ENCODE measurements at regions not wholly inside any gene's neighbourhood (a gene's known extent, or its start where the extent isn't known, plus 50 kb on each side); places are given as distances from the start of the nearest gene placed in this dataset.

DNA sequence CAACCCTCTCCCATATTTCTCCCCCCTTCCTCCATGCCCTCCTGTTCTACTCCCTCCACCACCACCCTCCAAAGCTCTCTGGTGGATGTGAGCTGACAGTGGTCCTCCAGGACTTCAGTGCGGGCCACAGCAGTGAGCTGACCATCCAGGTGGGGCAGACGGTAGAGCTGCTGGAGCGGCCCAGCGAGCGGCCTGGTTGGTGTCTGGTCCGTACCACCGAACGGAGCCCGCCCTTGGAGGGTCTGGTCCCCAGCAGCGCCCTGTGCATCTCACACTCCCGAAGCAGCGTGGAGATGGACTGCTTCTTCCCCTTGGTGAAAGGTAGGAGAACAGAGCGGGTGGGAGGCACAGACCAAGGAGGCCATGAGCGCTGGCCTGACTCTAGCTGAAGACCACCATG, 167.5 kb upstream of the UMPS start:
- no peak for DNase-seq

- DNase-seq = no peak
Measured at GRCh38 chr3:124563376-124563775, 166.9 kb upstream of the UMPS start.

DNA sequence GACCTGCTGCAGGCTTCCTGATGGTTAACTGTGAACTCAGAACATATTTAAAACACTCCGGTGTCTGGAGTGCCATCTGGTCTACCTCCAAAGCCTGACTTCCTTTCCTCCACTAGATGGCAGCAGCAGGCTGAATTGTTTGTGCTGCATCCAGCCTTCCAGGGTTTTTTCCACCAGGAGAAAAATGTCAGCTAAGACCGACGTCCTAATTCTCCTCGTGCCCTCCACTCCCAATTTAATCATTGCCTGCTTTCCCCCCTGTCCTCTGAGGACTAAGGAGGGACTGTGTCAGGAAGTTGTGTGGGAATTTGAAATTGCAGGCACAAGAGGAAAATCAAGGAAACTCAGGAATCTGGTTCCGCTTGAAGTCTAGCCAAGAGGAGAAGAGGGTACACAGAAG, 165.2 kb upstream of the UMPS start:
- DNase-seq = peak; percentile 79

GRCh38 chr3:124565551-124565950, 164.7 kb upstream of the UMPS start:
- no peak for DNase-seq

- DNase-seq = no peak
Measured at GRCh38 chr3:124566701-124567100, 163.6 kb upstream of the UMPS start.

DNA sequence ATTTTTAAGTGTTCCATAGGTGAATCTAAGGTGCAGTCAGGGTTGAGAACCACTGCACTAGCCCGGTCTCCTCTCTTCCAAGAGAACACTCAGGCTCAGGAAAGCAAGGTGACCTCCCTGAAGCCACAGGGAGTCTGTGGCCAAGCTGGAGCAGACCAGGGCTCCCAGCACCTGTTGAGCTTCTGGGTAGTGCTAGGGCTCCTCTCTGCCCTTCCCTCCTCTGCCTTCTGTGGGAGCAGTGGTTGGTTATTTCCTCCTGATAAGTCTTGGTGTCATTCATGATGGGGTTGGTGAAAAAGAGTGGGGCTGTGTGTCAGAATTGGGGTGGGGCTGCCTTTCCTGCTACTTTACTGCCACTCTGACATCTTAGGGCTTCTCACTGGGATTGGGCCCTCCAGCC, 163.1 kb upstream of the UMPS start:
- no peak for DNase-seq

DNA sequence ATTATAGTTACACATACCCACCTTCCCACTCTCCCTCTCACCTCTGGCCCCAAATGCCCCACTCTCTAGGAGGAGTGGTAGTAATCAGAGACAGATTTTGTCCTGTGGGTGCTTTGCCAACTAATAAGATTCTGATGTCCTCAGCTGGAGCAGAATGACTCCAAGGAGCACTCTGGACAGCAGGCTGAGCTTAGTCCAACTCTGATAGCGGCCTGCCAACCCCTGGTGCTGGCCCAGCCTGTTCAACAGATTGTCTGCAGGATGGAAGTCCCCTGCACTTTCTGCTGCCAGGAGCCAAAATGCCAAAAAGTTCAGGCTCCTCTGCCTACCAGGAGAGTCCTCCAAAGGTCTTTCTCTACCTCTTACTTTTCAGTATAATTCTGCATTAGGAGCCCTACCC, 160.5 kb upstream of the UMPS start:
- DNase-seq = no peak

GRCh38 chr3:124570232-124570631, 160.0 kb upstream of the UMPS start:
- DNase-seq = no peak

DNA sequence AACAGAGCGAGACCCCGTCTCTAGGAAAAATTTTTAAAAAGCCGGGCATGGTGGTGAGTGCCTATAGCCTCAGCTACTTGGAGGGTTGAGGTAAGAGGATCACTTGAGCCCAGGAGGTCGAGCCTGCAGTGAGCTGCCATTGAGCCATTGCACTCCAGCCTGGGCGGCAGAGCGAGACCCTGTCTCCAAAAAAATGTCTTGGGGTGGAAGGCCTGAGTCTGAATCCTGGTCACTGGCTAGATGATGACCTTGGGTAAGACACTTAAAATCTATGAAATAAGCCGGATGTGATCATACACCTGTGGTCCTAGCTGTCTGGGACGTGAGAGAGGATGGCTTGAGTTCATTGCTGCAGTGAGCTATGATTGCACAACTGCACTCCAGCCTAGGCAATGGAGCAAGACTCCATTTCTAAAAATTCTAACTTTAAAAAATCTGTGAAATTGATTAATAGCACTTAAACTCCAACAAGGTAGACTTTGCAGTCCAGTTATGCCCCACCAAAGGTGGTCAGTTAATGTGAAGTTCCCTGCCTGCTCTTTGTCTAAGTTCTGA, 157.3 kb upstream of the UMPS start:
- DNase-seq = no peak

- DNase-seq = no peak
Measured at GRCh38 chr3:124574012-124574411, 156.2 kb upstream of the UMPS start.

GRCh38 chr3:124576565-124577493, 153.4 kb upstream of the UMPS start:
- DNase-seq = no peak

DNA sequence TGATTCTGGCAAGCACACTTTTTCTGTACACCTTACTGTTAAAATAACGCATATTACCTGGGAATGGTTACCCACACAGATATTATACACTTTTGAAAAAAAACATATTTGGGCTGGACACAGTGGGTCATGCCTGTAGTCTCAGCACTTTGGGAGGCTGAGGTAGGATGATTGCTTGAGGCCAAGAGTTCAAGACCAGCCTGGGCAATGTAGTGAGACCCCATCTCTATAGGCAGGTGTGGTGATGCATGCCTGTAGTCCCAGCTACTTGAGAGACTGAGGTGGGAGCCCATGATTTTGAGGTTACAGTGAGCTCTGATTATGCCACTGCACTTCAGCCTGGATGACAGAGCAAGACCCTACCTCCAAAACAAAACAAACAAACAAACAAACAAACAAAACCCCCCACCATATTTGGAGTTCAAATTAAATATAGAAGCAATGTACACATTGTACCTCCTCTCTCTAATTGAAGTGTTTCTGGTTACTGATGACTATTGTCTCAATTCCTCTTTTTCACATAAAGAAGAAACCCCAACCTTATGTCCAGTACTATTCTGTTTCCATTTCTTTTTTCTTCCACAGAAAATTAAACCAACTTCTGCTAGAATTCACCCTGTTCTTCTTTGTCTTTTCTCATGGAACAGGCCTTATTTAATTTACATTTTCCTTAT, 152.6 kb upstream of the UMPS start:
- DNase-seq = no peak

- no peak for DNase-seq
Measured at GRCh38 chr3:124579641-124580040, 150.6 kb upstream of the UMPS start.

DNA sequence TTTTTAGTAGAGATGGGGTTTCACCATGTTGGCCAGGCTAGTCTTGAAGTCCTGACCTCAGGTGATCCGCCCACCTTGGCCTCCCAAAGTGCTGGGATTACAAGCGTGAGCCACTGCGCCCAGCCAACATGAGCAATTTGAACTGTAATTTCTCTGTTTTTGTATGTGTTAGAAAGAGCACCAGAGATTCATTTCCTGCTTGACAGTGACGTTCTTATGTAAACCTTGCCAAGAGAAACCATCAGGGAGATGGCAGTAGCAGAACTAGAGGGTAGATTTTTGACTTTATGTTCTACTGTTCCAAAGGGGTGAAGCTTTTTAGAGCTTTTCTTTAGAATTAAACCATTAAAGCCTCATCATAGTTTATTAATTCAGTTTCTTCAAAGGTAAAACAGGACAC, 148.1 kb upstream of the UMPS start:
- DNase-seq = no peak

GRCh38 chr3:124582621-124583395, 147.4 kb upstream of the UMPS start:
- DNase-seq = no peak

DNA sequence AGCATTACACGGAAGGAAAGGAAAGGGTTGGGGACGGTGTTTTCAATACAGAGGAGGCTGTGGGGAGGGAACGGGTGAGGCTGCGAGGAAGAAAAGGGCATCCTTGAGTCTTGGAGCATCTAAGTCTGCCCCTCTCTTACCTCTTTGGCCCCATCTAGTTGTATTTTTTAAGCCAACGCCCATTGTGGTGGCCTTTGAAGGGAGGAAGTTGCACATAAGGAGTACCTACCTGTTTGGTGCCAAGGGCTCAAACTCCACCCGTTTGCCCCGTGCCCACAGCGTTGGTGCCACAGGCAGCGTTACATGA, 146.1 kb upstream of the UMPS start:
- DNase-seq = no peak

DNA sequence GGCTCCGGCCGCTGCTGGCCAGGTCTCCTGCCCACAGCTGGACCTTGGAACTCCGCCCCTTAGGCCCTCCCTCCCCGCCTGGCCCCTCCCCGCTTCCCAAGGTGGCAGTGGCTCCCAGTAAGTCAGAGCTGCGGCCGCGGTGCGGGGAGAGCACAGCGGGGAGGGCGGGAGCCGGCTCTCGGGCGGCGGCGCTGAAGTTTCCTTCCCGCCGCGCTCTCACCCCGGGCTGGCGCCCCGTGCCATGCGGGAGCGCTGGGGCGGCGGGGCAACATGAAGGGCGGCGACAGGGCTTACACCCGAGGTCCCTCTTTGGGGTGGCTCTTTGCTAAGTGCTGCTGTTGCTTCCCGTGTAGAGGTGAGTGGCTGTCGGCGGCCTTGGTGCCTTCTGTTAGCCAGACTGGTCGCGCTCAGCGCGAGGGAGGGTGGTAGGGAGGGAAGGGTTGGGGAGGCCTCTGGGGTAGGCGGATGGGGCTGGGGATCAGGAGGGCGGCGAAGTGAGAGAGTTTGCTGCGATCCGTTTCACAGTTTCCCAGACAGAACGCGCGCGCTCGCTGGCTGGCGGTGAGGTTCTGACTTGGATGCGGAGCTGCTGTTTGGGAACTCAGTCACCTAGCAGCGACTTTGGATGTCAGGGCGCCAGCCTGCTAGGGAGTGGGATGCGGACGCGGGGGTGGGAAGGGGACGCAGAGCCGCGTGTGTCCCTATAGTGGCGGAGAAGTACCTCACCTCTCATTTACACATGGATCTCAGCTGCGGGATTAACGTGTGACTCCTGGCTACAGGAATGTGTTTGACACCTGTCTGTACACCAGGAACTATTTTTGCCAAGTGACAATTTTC, 145.5 kb upstream of the UMPS start:
- peak; percentile 44 for DNase-seq

DNA sequence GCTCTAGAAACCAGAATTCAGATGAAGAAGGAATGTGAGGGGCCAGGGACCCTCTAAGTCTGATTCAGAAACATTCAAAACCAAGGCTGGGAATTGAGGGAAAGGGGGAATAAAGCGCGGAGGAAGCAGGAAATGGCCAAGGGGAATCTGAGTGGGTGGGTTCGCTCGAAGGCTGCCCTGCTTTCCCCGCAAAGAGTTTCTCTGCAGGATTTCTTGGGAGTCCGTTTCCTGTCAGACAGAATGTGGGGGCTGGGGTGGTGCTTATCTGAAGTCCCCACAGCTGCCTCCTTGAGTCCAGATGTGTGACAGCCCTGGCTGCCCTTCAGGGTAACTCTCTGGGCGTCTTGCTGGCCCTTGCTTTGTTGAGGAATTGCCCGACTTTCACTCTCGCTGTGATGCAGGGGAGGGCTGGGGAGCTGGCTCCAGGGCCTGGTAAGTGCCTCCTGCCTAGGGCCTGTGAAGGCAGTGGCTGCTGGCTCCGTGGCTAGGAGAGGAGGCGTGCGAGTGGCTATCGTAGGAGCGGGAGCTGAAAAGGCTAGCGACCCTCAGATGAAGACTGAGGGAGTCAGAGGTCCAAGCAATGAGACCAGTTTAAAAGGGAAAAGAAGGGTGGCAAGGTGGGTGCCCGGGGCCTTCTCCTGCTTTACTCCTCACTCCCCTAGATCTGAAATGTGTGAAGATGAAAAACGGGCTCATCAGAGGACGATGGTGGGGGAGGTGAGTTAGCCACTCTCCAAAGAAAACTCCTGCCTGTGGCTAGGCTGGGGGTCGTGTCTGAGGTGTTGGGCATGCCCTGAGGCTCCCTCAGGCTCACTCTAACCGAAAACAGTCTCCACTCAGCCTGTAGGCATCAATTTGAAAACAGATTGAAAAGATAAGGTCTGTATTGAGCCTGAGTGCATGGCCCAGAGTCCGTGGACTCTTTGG, 143.9 kb upstream of the UMPS start:
- DNase-seq = no peak

DNA sequence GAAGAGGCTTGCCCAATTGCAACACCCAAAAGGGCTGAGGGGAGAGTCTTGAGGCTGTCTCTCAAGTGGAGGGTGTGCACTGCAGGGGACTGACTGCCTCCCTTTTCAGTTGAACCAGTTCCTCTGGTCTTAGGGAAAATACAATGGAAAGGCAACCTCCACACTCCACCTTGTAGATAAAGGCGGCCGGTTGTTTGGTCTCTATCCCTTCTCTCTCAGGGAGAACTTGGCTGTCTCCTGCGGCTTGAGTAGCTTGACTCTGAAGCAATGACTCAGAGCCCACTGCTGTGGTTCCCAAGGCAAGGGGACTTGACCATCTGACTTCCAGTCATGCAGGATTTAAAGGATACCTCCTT, 143.2 kb upstream of the UMPS start:
- no peak for DNase-seq

DNA sequence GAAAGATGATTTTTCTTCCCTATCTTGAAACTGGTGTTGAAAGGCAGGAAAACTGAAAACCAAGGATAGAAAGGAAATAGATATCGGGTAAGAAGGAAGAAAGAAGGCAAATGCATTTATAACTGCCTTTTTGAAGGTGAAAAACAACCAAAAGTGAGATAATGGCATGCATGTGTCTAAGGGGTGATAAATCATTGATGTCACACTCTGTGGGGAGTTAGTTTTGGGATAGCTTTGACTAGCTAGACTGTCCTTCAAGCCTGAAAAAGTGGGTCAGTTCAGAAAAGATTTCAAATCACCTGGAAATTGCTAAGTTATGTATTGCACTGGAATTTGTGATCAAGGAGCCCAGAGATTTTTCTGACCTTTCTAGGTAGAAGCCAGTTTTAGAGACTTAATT, 142.2 kb upstream of the UMPS start:
- no peak for DNase-seq

- DNase-seq = no peak
Measured at GRCh38 chr3:124588794-124589193, 141.5 kb upstream of the UMPS start.

DNA sequence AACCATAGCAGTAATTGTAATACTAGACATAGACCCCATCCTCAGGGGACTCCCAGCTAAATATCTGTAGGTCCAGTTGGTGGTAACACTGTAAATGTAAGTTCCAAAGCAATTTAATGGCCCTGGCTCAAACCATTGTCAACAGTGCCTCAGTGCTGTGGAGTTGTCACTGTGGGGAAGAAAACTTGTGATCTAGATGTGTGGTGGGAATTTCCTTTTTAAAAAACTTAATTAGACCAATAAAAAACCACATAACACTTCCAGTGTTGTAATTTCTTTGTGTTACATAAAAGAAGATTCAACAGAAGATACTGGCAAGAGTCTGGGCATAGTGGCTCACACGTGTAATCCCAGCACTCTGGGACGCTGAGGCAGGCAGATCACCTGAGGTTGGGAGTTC, 138.6 kb upstream of the UMPS start:
- no peak for DNase-seq

All from COR-L47 (cell line).